Gastroesophageal sphincter (tissue), 4 donors: ENCODE measurements at regions not wholly inside any gene's neighbourhood (a gene's known extent, or its start where the extent isn't known, plus 50 kb on each side); places are given as distances from the start of the nearest gene placed in this dataset.

Experiments
- ATAC-seq: fragments of 150-250 bp; one replicate; pipeline ENCODE4 v1.9.1; 2016; ENCODE audit warnings: mild to moderate bottlenecking, moderate library complexity
- H3K27ac ChIP-seq, 4 donors: fragments of 200-600 bp; sonication (generic) in 3 of 4; 1 replicate in 3 of 4; 2 replicates in 1 of 4; pipeline ENCODE4 v1.5.1; 2016 to 2019
- H3K27me3 ChIP-seq: fragments of 200-600 bp; sonication (generic); one replicate; pipeline ENCODE4 v1.5.1; 2019
- H3K36me3 ChIP-seq, 2 donors: fragments of 200-600 bp; sonication (generic); one replicate each; pipeline ENCODE4 v1.5.1; 2019; ENCODE audit warnings: control low read depth in 1 of 2
- H3K4me1 ChIP-seq, 3 donors: fragments of 200-600 bp; sonication (generic); 1 replicate in 2 of 3; 2 replicates in 1 of 3; pipeline ENCODE4 v1.5.1; 2016 to 2019; ENCODE audit warnings: control low read depth in 2 of 3
- H3K4me3 ChIP-seq, 2 donors: fragments of 200-600 bp; sonication (generic); one replicate each; pipeline ENCODE4 v1.5.1; 2019; ENCODE audit warnings: mild to moderate bottlenecking in 1 of 2, moderate library complexity in 1 of 2
- H3K9me3 ChIP-seq, 3 donors: fragments of 200-600 bp; sonication (generic); one replicate each; pipeline ENCODE4 v1.5.1; 2017 to 2019; ENCODE audit warnings: control low read depth in 2 of 3
- CTCF ChIP-seq, 4 experiments: fragments of 200-600 bp in 2 of 4; fragments of 450-650 bp in 2 of 4; sonication (generic) in 1 of 4; IDR thresholded peaks; one replicate each; pipeline ENCODE4 v1.5.1; 2017 to 2019; ENCODE audit warnings: antibody characterized with exemption in 4 of 4, mild to moderate bottlenecking in 2 of 4, moderate library complexity in 2 of 4
- EP300 ChIP-seq: sonication (generic); formaldehyde crosslinking; IDR thresholded peaks from one replicate; pipeline ENCODE4 v1.6.1; 2017; ENCODE audit warnings: antibody characterized with exemption, mild to moderate bottlenecking
- POLR2A ChIP-seq, 2 donors: fragments of 450-650 bp; IDR thresholded peaks; one replicate each; pipeline ENCODE4 v1.6.1; 2017; ENCODE audit warnings: antibody characterized with exemption in 2 of 2, mild to moderate bottlenecking in 2 of 2, moderate library complexity in 1 of 2
- POLR2AphosphoS5 ChIP-seq: sonication (generic); formaldehyde crosslinking; IDR thresholded peaks from one replicate; pipeline ENCODE4 v1.6.1; 2017; ENCODE audit warnings: antibody characterized with exemption
- WGBS, 2 donors: methylation state at CpG; one replicate each; pipeline ENCODE4 v1.1.5; 2018; ENCODE audit warnings: low coverage in 1 of 2; 5-methylcytosine and 5-hydroxymethylcytosine counted together

GRCh38 chr16:35730251-35730650, 2270.8 kb downstream of the TP53TG3F start:
- Histone ChIP-seq H3K36me3 (no peaks in the 10 kb centered on the region), H3K9me3 (peaks cover 0 to 45% (median 0%) of the 10 kb centered on the region in 3 donors), H3K27me3 (no peaks in the 10 kb centered on the region), H3K27ac (no peak overlapping the region), H3K4me3 (no peak overlapping the region), H3K4me1 (no peaks in the 10 kb centered on the region)
- no peak for TF ChIP-seq POLR2A (IDR thresholded peaks at IDR 0.05)
- no peak for TF ChIP-seq CTCF (IDR thresholded peaks at IDR 0.05)
- no peak for TF ChIP-seq EP300
- no peak for TF ChIP-seq POLR2AphosphoS5
- 57 to 80% methylated on average over 1 to 4 of the region's 5 CpGs for WGBS, 2 donors
- ATAC-seq, result no peak

- no peak for ATAC-seq
- peaks cover 0 to 36% (median 0%) of the 10 kb centered on the region in 3 donors for H3K9me3 ChIP-seq
- no peak overlapping the region for H3K4me3 ChIP-seq
- no peak for TF ChIP-seq EP300
- TF ChIP-seq POLR2AphosphoS5, result no peak
- TF ChIP-seq POLR2A (IDR thresholded peaks at IDR 0.05), result no peak
- TF ChIP-seq CTCF (IDR thresholded peaks at IDR 0.05), result no peak
- no peak overlapping the region for H3K27ac ChIP-seq
- H3K27me3 ChIP-seq, result no peaks in the 10 kb centered on the region
- H3K36me3 ChIP-seq, result no peaks in the 10 kb centered on the region
- H3K4me1 ChIP-seq, result no peaks in the 10 kb centered on the region
- whole genome bisulfite sequencing, 2 donors, result 78 to 100% methylated on average over 1 to 4 of the region's 9 CpGs
These were observed 2272.1 kb downstream of the TP53TG3F start for GRCh38 chr16:35731341-35732040.

GRCh38 chr16:35732046-35732810, 2272.8 kb downstream of the TP53TG3F start:
- 75 to 80% methylated on average over 1 to 12 of the region's 15 CpGs for WGBS, 2 donors
- no peak overlapping the region for H3K27ac ChIP-seq
- peaks cover 0 to 29% (median 0%) of the 10 kb centered on the region in 3 donors for H3K9me3 ChIP-seq
- no peak overlapping the region for H3K4me3 ChIP-seq
- no peak for ATAC-seq
- H3K27me3 ChIP-seq, result no peaks in the 10 kb centered on the region
- H3K4me1 ChIP-seq, result no peaks in the 10 kb centered on the region
- H3K36me3 ChIP-seq, result no peaks in the 10 kb centered on the region
- no peak for TF ChIP-seq EP300
- no peak for TF ChIP-seq POLR2AphosphoS5
- TF ChIP-seq CTCF (IDR thresholded peaks at IDR 0.05), result no peak
- TF ChIP-seq POLR2A (IDR thresholded peaks at IDR 0.05), result no peak

GRCh38 chr16:35733278-35733965, 2274.0 kb downstream of the TP53TG3F start:
- H3K4me3 ChIP-seq, result no peak overlapping the region
- no peaks in the 10 kb centered on the region for H3K4me1 ChIP-seq
- ATAC-seq, result no peak
- no peaks in the 10 kb centered on the region for H3K27me3 ChIP-seq
- no peak overlapping the region for H3K27ac ChIP-seq
- peaks cover 0 to 20% (median 0%) of the 10 kb centered on the region in 3 donors for H3K9me3 ChIP-seq
- 30% methylated on average over 2 of the region's 3 CpGs; no CpG with 5 or more reads in 1 of the 2 donors for WGBS, 2 donors
- TF ChIP-seq CTCF (IDR thresholded peaks at IDR 0.05) (no peak), POLR2A (IDR thresholded peaks at IDR 0.05) (no peak), POLR2AphosphoS5 (no peak), EP300 (no peak)
- no peaks in the 10 kb centered on the region for H3K36me3 ChIP-seq
